ENCODE measurements at regions not wholly inside any gene's neighbourhood (a gene's known extent, or its start where the extent isn't known, plus 50 kb on each side); places are given as distances from the start of the nearest gene placed in this dataset.

- TF ChIP-seq, protein P1, sequence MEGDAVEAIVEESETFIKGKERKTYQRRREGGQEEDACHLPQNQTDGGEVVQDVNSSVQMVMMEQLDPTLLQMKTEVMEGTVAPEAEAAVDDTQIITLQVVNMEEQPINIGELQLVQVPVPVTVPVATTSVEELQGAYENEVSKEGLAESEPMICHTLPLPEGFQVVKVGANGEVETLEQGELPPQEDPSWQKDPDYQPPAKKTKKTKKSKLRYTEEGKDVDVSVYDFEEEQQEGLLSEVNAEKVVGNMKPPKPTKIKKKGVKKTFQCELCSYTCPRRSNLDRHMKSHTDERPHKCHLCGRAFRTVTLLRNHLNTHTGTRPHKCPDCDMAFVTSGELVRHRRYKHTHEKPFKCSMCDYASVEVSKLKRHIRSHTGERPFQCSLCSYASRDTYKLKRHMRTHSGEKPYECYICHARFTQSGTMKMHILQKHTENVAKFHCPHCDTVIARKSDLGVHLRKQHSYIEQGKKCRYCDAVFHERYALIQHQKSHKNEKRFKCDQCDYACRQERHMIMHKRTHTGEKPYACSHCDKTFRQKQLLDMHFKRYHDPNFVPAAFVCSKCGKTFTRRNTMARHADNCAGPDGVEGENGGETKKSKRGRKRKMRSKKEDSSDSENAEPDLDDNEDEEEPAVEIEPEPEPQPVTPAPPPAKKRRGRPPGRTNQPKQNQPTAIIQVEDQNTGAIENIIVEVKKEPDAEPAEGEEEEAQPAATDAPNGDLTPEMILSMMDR (optimal IDR thresholded peaks at IDR 0.05 in 1 of 3, IDR thresholded peaks at IDR 0.05 in 1 of 3, conservative IDR thresholded peaks at IDR 0.05 in 1 of 3; ENCODE audit: extremely low read depth in 1 of 3, insufficient read depth in 2 of 3, low read length in 3 of 3) = no peak
- TF ChIP-seq EZH2 (IDR thresholded peaks at IDR 0.05; ENCODE audit: low read length) = no peak
Measured at GRCh38 chr7:88465600-88465999, 158.9 kb upstream of the STEAP4 start.
